MM.1S (cell line): ENCODE measurements at regions not wholly inside any gene's neighbourhood (a gene's known extent, or its start where the extent isn't known, plus 50 kb on each side); places are given as distances from the start of the nearest gene placed in this dataset.
"Not testable (repeated sequence)": the region's sequence is repeated elsewhere in the genome, so short reads cannot be mapped to it uniquely, and the experiment has no call there.

Source experiments
- CTCF ChIP-seq: fragments of 300-600 bp; sonication (generic); IDR thresholded peaks from 2 replicates; pipeline ENCODE4 v1.5.1; 2016; ENCODE audit warnings: antibody characterized with exemption, low read length, mixed read lengths
- EZH2 ChIP-seq: fragments of 300-600 bp; sonication (generic); optimal IDR thresholded peaks from 2 replicates; pipeline ENCODE3; 2017; ENCODE audit warnings: low read depth, mild to moderate bottlenecking, antibody characterized with exemption, low read length, mixed read lengths

GRCh38 chr7:118449030-118449429 lies 224.5 kb downstream of the ANKRD7 start:
- TF ChIP-seq EZH2, CTCF: not testable (repeated sequence)
